Pancreas (tissue), 10 donors: ENCODE measurements at regions not wholly inside any gene's neighbourhood (a gene's known extent, or its start where the extent isn't known, plus 50 kb on each side); places are given as distances from the start of the nearest gene placed in this dataset.

Experiments used
- ATAC-seq, 4 donors: fragments of 200-7000 bp; cut with Tn5 transposase; one replicate each; pipeline versions ENCODE4 v1.8.0 to v1.9.1; 2020; ENCODE audit warnings: mild to moderate bottlenecking in 4 of 4, moderate library complexity in 4 of 4
- DNase-seq, 6 donors: peaks; one replicate each; pipeline ENCODE4 v3.0.0-alpha.2; 2020
- FAIRE-seq: peaks from 2 replicates; lab custom pipeline; 2012; peaks lifted over from hg19 to GRCh38; lab: Jason Lieb, UNC
- H3K27ac ChIP-seq, 4 donors: fragments of 200-600 bp; sonication (generic); 1 replicate in 3 of 4; 2 replicates in 1 of 4; pipeline versions ENCODE4 v1.5.0 to v1.8.0; 2020
- H3K27me3 ChIP-seq, 4 donors: fragments of 200-600 bp; one replicate each; pipeline ENCODE4 v1.8.0; 2021
- H3K36me3 ChIP-seq, 3 donors: fragments of 200-600 bp; sonication (generic) in 1 of 3; one replicate each; pipeline versions ENCODE4 v1.5.0 to v1.8.0; 2020 to 2021
- H3K4me1 ChIP-seq, 3 donors: fragments of 200-600 bp; one replicate each; pipeline ENCODE4 v1.8.0; 2021
- H3K4me3 ChIP-seq, 4 donors: fragments of 200-600 bp; sonication (generic) in 2 of 4; one replicate each; pipeline versions ENCODE4 v1.5.0 to v1.8.0; 2020 to 2021
- H3K9me3 ChIP-seq, 4 donors: fragments of 200-600 bp; one replicate each; pipeline ENCODE4 v1.8.0; 2021
- WGBS, 2 donors: extraction: QIAGEN DNeasy Blood & Tissue Kit; methylation state at CpG; one replicate each; pipeline ENCODE4 v1.1.7; 2013; 5-methylcytosine and 5-hydroxymethylcytosine counted together
- intact Hi-C, 3 donors: fragments of 100-400 bp; cut with DNase I; formaldehyde crosslinking; loops; one replicate each; pipeline versions ENCODE4 v1.11.1 to v1.14.2; 2022
- TF ChIP-seq, protein P1 (sequence below), 4 donors: fragments of 200-600 bp; sonication (generic) in 3 of 4; IDR thresholded peaks; one replicate each; pipeline versions ENCODE4 v1.5.0 to v1.8.0; 2021; ENCODE audit warnings: antibody characterized with exemption in 4 of 4
- donor health status: healthy with polysubstance abuse.
- donor health status: DM: no; HTN: no; CAD: no; lungs with moderate emphysema.
- donor health status: DM: no; HTN: no; CAD: no.
- donor health status: control.
- donor health status: control.
- donor health status: Bipolar disorder and iron deficiency.
- donor health status: DM: yes; HTN: yes; CAD: no.
- donor health status: DM: no; HTN: no; CAD: no.
- donor health status: DM: no; HTN: no; CAD: no.
- donor health status: DM: yes; HTN: yes; CAD: no.

DNA sequence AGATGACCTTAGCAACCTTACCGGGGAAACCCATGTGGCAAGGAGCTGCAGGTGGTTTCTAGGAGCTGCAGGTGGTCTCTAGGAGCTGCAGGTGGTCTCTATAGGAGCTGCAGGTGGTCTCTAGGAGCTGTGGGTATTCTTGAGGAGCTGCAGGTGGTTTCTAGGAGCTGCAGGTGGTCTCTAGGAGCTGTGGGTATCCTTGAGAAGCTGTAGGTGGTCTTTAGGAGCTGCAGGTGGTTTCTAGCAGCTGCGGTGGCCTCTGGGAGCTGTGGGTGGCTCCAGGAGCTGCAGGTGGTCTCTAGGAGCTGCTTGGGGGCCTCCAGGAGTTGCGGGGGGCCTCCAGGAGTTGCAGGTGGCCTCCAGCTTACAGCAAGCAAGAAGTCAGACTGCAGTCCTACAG lies 997.5 kb downstream of the TBC1D22A start:
- ATAC-seq: no peak
- H3K9me3 ChIP-seq: no peaks in the 10 kb centered on the region
- no peaks in the 10 kb centered on the region for H3K36me3 ChIP-seq
- no peak overlapping the region for H3K27ac ChIP-seq
- no peak for FAIRE-seq
- H3K4me3 ChIP-seq: no peak overlapping the region
- DNase-seq: no peak
- WGBS, 2 donors: 40 to 66% methylated on average over 3 of the region's 3 CpGs
- TF ChIP-seq, protein P1, sequence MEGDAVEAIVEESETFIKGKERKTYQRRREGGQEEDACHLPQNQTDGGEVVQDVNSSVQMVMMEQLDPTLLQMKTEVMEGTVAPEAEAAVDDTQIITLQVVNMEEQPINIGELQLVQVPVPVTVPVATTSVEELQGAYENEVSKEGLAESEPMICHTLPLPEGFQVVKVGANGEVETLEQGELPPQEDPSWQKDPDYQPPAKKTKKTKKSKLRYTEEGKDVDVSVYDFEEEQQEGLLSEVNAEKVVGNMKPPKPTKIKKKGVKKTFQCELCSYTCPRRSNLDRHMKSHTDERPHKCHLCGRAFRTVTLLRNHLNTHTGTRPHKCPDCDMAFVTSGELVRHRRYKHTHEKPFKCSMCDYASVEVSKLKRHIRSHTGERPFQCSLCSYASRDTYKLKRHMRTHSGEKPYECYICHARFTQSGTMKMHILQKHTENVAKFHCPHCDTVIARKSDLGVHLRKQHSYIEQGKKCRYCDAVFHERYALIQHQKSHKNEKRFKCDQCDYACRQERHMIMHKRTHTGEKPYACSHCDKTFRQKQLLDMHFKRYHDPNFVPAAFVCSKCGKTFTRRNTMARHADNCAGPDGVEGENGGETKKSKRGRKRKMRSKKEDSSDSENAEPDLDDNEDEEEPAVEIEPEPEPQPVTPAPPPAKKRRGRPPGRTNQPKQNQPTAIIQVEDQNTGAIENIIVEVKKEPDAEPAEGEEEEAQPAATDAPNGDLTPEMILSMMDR (IDR thresholded peaks at IDR 0.05): no peak
- no peaks in the 10 kb centered on the region for H3K4me1 ChIP-seq
- H3K27me3 ChIP-seq: peaks cover 0 to 3% (median 0%) of the 10 kb centered on the region in 4 donors
- intact Hi-C loops: no loop called here

DNA sequence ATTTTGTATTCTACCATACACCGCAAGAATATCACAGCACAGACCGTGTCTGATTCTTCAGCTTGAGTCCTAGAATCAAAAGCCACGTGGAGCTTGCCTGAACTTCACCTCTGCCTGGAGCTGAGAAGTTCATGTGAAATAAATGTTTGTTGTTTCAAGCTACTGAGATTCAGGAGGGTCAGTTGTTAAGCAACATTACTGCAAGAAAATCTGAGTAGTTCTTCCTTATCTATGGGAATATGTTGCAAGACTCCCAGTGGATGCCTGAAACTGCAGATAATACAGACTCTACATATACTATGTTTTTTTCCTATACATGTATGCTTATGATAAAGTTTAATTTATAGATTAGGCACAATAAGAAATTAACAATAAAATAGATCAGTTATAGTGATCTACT lies 995.3 kb downstream of the TBC1D22A start:
- ATAC-seq (no peak), DNase-seq (no peak), FAIRE-seq (no peak)
- WGBS, 2 donors: 33 to 79% methylated on average over 3 of the region's 3 CpGs
- H3K36me3 ChIP-seq: no peaks in the 10 kb centered on the region
- no peak overlapping the region for H3K4me3 ChIP-seq
- TF ChIP-seq, protein P1 (IDR thresholded peaks at IDR 0.05): no peak
- no peaks in the 10 kb centered on the region for H3K4me1 ChIP-seq
- H3K27ac ChIP-seq: no peak overlapping the region
- intact Hi-C loops: no loop called here
- H3K27me3 ChIP-seq: no peaks in the 10 kb centered on the region
- no peaks in the 10 kb centered on the region for H3K9me3 ChIP-seq

DNA sequence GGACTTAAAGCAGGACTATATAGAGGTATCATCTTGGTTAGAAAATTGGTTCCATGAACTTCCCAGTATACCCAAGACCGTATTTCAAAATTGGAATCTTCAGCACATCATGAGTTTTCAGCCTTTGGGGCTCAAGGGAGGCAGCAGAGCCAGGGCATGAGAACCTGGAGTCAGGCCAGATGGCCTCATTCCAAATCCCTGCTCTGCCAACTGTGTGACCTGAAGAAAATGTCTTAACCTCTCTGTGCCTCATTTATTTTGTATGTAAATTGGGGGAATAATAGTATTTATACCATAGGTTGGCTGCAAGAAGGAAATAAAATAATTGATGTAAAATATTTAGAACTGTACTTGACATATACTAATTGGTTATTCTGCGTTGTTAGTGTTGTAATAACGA lies 987.6 kb downstream of the TBC1D22A start:
- intact Hi-C loops: no loop called here
- no peak for FAIRE-seq
- Histone ChIP-seq H3K9me3 (no peaks in the 10 kb centered on the region), H3K27me3 (no peaks in the 10 kb centered on the region), H3K4me1 (no peaks in the 10 kb centered on the region), H3K4me3 (no peak overlapping the region), H3K36me3 (no peaks in the 10 kb centered on the region), H3K27ac (no peak overlapping the region)
- WGBS, 2 donors: 68 to 79% methylated on average over 3 of the region's 3 CpGs
- ATAC-seq: no peak
- TF ChIP-seq, protein P1 (IDR thresholded peaks at IDR 0.05): no peak
- DNase-seq: no peak

DNA sequence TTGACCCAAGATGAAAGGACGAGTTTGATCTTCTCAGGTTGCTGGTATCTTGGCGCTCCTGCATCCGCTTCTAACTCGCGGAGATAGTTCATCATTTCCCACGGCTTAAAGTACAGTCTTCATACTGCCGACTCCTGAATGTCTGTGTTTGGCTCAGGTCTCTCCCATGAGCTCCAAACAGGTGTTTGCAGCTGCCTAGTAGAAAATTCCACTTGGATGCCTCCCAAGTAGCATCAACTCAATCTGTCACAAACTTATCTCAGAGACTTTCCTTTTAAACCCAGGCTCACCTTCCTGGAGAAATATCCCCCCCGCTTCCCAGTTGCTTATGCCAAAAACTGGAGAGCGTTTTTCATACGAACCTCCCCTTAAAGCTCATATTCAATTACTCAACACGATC lies 986.5 kb downstream of the TBC1D22A start:
- intact Hi-C loops: no loop called here
- no peaks in the 10 kb centered on the region for H3K4me1 ChIP-seq
- FAIRE-seq (no peak), DNase-seq (no peak), ATAC-seq (no peak)
- no peaks in the 10 kb centered on the region for H3K9me3 ChIP-seq
- no peak overlapping the region for H3K27ac ChIP-seq
- TF ChIP-seq, protein P1 (IDR thresholded peaks at IDR 0.05): no peak
- H3K36me3 ChIP-seq: no peaks in the 10 kb centered on the region
- no peaks in the 10 kb centered on the region for H3K27me3 ChIP-seq
- WGBS, 2 donors: 51 to 74% methylated on average over 11 of the region's 11 CpGs
- no peak overlapping the region for H3K4me3 ChIP-seq

DNA sequence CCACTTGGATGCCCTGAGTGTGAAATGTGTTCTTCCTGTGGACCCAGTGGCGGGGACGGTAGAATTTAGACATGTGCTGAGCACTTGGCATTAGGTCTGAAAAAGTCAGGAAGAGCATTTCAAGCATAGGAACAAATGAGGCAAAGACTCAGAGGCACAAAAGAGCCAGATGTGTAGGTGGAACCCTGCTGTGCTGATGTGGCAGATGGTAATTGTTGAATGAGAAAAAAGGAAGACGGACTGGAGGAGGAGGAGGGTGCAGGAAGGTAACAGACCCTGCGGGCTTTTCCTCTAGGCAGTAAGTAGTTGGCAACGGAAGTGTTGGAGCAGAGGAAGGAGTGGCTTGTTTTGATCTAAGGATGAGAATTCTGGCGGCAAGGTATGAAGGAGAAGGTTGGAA lies 985.8 kb downstream of the TBC1D22A start:
- DNase-seq (no peak), ATAC-seq (no peak), FAIRE-seq (no peak)
- Histone ChIP-seq H3K36me3 (no peaks in the 10 kb centered on the region), H3K4me3 (no peak overlapping the region), H3K9me3 (no peaks in the 10 kb centered on the region), H3K27me3 (no peaks in the 10 kb centered on the region), H3K27ac (no peak overlapping the region), H3K4me1 (no peaks in the 10 kb centered on the region)
- 36 to 57% methylated on average over 6 of the region's 6 CpGs for whole genome bisulfite sequencing, 2 donors
- TF ChIP-seq, protein P1 (IDR thresholded peaks at IDR 0.05): no peak
- intact Hi-C loops: no loop called here
